Nephron progenitor cell (in vitro differentiated cells): ENCODE measurements at regions not wholly inside any gene's neighbourhood (a gene's known extent, or its start where the extent isn't known, plus 50 kb on each side); places are given as distances from the start of the nearest gene placed in this dataset.

Experiments used
- DNase-seq: peaks from one replicate; pipeline ENCODE4 v3.0.0; 2021
- H3K27ac Mint-ChIP-seq: 2 replicates; pipeline ENCODE4 v1.8.0; 2021; ENCODE audit warnings: mild to moderate bottlenecking, moderate library complexity, mixed read lengths
- H3K27me3 Mint-ChIP-seq: 2 replicates; pipeline ENCODE4 v1.8.0; 2021; ENCODE audit warnings: mild to moderate bottlenecking, low read depth, mixed read lengths; ENCODE audit not compliant: poor library complexity
- H3K36me3 Mint-ChIP-seq: 2 replicates; pipeline ENCODE4 v1.8.0; 2021; ENCODE audit warnings: low read depth, mixed read lengths
- H3K4me1 Mint-ChIP-seq: 2 replicates; pipeline ENCODE4 v1.8.0; 2021; ENCODE audit warnings: mixed read lengths
- H3K4me3 Mint-ChIP-seq: 2 replicates; pipeline ENCODE4 v1.8.0; 2021; ENCODE audit warnings: mild to moderate bottlenecking, moderate library complexity, mixed read lengths
- H3K9me3 Mint-ChIP-seq: 2 replicates; pipeline ENCODE4 v1.8.0; 2021; ENCODE audit warnings: mild to moderate bottlenecking, moderate library complexity, mixed read lengths
- TF ChIP-seq, protein P1 (sequence below): fragments of 200-600 bp; sonication (generic); IDR thresholded peaks from 2 replicates; pipeline ENCODE4 v1.5.0; 2021; ENCODE audit warnings: antibody characterized with exemption

GRCh38 chr2:189951791-189952535 is 110.6 kb downstream of the MSTN start:
- H3K36me3 Mint-ChIP-seq = no peaks in the 10 kb centered on the region
- no peaks in the 10 kb centered on the region for H3K9me3 Mint-ChIP-seq

GRCh38 chr2:189943009-189943408 is 119.5 kb downstream of the MSTN start:
- Mint-ChIP-seq H3K27me3 (no peaks in the 10 kb centered on the region), H3K4me3 (no peak overlapping the region), H3K27ac (no peak overlapping the region), H3K4me1 (no peaks in the 10 kb centered on the region), H3K9me3 (peaks cover 60% of the 10 kb centered on the region), H3K36me3 (peaks cover 12% of the 10 kb centered on the region)
- TF ChIP-seq, protein P1, sequence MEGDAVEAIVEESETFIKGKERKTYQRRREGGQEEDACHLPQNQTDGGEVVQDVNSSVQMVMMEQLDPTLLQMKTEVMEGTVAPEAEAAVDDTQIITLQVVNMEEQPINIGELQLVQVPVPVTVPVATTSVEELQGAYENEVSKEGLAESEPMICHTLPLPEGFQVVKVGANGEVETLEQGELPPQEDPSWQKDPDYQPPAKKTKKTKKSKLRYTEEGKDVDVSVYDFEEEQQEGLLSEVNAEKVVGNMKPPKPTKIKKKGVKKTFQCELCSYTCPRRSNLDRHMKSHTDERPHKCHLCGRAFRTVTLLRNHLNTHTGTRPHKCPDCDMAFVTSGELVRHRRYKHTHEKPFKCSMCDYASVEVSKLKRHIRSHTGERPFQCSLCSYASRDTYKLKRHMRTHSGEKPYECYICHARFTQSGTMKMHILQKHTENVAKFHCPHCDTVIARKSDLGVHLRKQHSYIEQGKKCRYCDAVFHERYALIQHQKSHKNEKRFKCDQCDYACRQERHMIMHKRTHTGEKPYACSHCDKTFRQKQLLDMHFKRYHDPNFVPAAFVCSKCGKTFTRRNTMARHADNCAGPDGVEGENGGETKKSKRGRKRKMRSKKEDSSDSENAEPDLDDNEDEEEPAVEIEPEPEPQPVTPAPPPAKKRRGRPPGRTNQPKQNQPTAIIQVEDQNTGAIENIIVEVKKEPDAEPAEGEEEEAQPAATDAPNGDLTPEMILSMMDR = no peak
- DNase-seq = no peak

More at GRCh38 chr2:189951791-189952535, 110.6 kb downstream of the MSTN start:
- DNase-seq = no peak
- Mint-ChIP-seq H3K27me3 (no peaks in the 10 kb centered on the region), H3K4me3 (no peak overlapping the region), H3K4me1 (no peaks in the 10 kb centered on the region), H3K27ac (no peak overlapping the region)
- TF ChIP-seq, protein P1 = no peak

GRCh38 chr2:189940913-189941312 is 121.6 kb downstream of the MSTN start:
- TF ChIP-seq, protein P1 = no peak
- no peak for DNase-seq
- Mint-ChIP-seq H3K27me3 (no peaks in the 10 kb centered on the region), H3K4me3 (no peak overlapping the region), H3K36me3 (peaks cover 12% of the 10 kb centered on the region), H3K4me1 (no peaks in the 10 kb centered on the region), H3K9me3 (peaks cover 60% of the 10 kb centered on the region), H3K27ac (no peak overlapping the region)

GRCh38 chr2:189937691-189938090 is 124.8 kb downstream of the MSTN start:
- no peak overlapping the region for H3K4me3 Mint-ChIP-seq
- H3K36me3 Mint-ChIP-seq = peaks cover 12% of the 10 kb centered on the region
- TF ChIP-seq, protein P1 = no peak
- DNase-seq = no peak
- no peak overlapping the region for H3K27ac Mint-ChIP-seq
- H3K4me1 Mint-ChIP-seq = no peaks in the 10 kb centered on the region
- no peaks in the 10 kb centered on the region for H3K27me3 Mint-ChIP-seq
- H3K9me3 Mint-ChIP-seq = peaks cover 43% of the 10 kb centered on the region

DNA sequence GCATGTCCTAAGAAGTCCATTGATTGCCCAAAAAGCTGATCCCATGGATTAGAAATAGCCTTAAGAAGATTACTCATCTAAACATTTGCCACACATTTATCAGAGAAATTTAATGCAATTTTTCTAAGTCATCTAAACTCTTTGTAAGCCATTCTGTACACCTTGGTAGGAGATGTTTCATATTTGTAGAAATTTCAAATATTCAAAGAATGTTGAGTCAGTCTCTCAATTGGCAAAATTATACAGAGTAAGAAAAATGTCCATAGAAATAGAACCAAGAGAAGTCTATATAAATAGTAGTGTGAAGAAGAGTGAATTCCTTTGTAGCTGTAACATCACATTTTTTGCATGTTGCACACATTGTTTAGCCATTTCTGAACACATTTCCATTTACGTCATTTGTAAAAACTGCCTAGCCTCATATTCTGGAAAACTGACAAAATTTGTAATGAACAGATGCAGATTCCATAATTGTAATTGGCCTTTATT is 128.6 kb downstream of the MSTN start:
- TF ChIP-seq, protein P1 = no peak
- Mint-ChIP-seq H3K4me3 (no peak overlapping the region), H3K27me3 (peaks cover 4% of the 10 kb centered on the region), H3K4me1 (no peaks in the 10 kb centered on the region), H3K9me3 (peaks cover 6% of the 10 kb centered on the region), H3K27ac (no peak overlapping the region), H3K36me3 (no peaks in the 10 kb centered on the region)
- no peak for DNase-seq

DNA sequence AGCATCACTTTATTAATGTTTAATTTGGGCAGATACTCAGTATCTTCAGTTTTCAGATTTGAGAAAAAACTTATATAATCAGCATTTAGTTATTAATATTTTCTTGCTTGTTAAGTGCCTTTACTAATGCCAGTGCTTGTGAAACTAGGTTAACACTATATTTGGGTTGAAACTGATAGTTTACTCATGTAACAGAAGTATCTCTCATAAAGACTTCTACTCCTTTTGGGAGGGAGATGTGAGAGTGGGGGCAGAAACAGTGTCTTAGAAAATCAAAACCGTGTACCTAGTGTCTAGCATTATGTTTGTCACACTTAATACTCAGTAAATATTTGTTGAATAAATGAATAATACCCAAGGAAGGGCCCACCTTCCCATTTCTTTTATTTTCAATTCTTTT is 129.5 kb downstream of the MSTN start:
- no peak overlapping the region for H3K4me3 Mint-ChIP-seq
- H3K27me3 Mint-ChIP-seq = peaks cover 4% of the 10 kb centered on the region
- no peak for DNase-seq
- no peaks in the 10 kb centered on the region for H3K9me3 Mint-ChIP-seq
- no peaks in the 10 kb centered on the region for H3K4me1 Mint-ChIP-seq
- H3K36me3 Mint-ChIP-seq = no peaks in the 10 kb centered on the region
- no peak overlapping the region for H3K27ac Mint-ChIP-seq
- TF ChIP-seq, protein P1 = no peak
